T-helper 2 cell (primary cell): ENCODE measurements at regions not wholly inside any gene's neighbourhood (a gene's known extent, or its start where the extent isn't known, plus 50 kb on each side); places are given as distances from the start of the nearest gene placed in this dataset.

Source experiments
- DNase-seq, 5 experiments: peaks; one replicate each; pipeline versions ENCODE4 v3.0.0 to v3.0.0-alpha.2; 2012 to 2022

DNA sequence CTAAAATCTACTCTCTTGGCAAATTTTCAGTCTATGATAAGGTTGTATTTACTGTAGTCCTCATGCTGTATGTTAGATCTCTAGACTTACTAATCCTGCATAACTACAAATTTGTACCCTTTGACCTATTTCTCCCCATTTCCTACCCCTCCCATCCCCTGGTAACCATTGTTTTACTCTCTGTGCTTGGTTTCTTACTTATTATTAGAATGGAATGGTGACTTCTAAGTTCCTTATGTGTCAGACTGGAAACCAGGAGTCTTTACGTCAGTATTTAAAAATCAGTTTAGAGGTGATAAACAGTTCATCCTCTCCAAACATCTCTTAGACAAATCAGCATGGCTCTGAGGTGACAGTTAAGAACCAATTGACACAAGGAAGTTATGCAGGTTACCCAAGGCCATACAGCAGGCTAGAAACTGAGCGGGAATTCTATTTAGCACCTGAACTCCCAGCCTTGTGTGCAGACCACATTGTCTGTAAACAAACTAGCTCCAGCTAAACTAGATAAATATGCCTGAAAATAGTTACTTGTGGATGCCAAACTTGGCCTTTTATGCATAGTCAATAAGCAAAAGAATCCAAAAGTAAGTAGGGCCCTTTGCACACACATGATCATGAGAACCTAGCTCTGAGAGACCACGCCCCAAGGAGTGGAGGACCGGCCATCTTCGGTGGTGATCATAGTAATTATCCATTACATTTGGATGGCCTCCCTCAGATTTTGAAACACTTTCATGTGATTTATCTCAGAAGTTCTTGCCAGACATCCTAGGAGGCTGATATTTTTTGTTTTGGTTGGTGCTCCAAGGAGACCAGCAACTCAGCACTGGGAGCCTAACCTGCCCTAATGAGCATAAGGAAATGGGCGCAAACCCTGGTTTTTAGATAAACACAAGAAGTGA is 72.3 kb upstream of the BOC start:
- no peak for DNase-seq

DNA sequence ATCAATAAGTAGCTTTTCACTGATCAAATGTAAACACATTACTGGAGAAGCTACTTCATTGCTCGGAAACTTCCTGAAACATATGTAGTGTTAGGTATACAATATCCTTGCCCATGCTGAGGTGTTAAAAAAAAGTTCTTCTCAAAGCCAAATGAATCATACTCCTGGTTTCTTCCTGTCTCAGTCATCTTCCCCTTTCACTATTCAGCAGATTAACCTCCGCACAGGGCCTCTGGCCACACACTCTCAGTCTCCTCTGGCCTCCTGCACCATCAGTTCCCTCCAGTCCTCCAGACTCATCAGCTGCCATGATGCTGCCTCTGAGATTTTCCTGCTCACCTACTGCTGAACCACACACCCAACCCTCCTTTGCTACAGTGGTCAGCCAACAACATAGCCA is 70.5 kb upstream of the BOC start:
- DNase-seq = no peak

DNA sequence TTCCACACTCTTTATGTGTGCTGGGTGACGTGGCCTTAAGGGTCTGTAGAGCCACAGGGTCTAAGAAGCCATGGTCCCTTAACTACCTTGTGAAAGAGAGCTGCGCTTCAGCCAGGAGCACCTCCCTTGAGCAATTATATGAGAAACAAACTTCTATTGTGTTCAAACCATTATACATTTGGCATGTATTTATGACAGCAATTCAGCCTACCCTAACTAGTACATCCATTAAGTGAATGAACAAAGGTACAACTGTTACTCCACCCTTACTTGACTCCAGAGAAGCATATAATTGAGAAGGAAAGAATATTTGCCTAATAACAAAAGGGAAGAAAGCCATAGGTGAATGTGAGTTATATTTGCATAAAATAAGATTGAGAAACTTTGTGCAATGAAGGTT is 69.8 kb upstream of the BOC start:
- no peak for DNase-seq

DNA sequence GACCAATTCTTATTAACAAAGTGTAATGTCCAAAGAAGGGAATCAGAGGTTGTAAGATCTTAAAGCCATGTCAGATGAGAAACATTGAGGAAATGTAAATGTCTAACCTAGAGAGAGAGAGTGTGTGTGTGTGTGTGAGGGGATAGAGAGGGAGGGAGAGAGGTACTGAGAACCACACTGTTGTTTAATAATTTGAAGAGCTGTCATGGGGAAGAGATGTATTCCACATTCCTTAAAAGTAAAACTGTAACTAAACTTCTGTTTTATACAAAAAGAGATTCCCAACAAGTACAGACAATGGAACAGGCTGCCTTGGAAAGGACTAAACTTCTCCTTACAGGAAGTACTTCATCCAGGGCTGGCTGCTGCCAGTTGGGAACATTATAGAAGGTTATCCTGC is 68.9 kb upstream of the BOC start:
- DNase-seq = no peak

DNA sequence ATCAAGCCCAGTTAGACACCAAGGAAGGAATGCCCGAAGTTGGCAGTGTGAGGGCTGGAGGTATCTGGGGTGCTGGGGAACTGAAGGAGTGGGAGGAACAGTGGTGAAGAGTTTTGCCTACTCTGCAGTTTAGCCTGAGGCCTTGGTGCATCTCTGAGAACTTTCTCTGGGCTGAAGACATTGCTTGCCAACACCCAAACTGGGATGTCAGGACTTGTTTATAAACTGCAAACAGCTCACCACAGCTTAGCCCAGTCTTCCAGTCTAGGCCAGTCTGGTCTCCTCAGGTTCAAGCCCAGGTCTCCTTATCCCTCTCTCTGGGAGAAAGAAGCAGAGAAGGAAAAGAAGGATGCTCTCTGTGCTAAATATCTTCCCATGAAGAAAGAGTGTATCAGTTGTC is 68.0 kb upstream of the BOC start:
- no peak for DNase-seq

DNA sequence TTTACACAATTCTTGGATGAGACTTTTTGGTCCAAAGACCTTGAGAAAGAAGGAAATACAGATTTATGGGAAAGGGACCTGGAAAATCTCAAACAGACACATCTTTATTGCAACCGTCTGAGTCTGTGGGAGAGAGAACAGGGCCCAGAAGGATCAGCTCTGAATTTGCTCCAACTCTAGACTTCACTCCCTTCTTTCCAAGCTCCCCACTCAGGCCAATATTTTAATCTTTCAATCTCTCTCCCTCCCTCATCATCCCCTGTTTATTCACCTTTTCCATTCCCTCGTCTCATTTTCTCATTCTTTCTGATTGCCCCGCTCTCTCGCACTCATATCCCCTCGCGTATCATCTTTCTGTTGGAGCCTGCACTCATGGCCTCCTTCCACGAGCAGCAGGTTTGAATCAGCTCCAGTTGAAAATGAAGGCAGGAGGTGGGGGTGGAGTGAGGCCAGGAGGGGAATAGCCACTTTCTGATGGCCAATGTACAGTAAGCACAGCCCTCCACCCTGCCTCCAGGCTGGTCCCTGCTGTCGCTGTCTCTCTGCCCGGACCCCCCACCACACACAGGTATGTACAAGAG is 63.6 kb upstream of the BOC start:
- DNase-seq = no peak

DNA sequence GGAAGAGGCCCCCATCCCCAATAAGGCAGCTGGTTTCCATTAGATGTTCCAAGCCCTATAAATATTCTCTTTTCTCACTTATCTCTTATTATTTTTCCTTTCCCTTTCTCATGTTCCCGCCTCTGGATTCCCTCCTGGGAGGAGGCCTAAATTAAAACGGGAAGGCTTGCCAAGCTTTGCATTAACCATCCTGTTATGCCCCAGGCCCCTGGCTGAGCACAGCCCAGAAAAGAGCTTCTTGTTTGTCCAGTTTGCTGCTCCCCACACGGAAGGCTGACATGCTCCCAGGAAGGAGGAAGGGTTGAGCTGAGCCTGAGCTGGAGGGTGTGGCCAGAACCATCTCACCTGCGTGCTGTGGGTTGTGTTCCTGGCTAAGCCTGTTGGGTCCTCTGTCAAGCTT is 63.1 kb upstream of the BOC start:
- DNase-seq = no peak

DNA sequence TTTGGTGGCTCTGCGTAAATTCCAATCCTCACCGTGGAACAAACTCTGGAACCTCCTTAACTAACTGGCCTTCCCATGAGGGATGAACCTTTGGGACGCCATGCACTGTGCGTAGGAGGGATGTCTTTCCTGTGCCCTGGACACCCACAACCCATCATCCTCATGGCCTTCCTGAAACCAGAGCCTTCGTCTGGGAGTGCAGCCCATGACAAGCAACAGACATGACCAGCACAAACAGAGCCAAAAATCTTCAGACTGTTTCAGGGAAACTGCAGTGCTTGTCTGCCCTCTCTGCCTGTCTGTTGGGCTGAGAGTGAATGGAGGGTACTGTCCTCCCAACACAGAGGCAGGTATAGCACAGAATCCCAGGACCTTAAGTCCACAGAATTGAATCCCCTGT is 61.1 kb upstream of the BOC start:
- no peak for DNase-seq

DNA sequence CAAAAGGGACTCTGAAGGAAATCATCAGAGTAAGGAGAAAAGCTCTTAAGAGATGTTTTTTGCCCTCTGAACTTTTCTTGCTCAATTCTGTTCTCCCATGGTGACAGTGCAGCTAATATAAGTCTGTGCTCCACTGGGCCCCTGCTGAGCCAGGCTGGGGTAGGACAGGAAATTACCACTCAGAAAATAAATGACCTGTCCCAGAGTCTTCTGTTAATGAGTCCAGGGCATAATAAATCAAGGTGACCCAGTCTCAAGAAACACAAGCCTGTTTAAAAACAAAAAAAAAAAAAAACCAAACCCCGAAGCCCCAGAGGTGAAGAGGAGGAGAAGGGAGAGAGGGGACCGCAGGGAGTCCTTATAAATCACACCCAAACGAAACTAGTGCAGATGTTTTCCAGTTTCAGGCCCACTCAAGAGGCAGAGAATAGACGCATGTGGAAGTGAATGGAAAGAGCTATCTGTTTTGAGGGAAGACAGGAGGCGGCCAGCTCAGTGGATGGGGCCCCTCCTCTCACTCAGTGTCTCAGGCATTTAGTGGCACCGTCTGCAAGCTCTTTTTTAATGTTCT is 59.8 kb upstream of the BOC start:
- no peak for DNase-seq

DNA sequence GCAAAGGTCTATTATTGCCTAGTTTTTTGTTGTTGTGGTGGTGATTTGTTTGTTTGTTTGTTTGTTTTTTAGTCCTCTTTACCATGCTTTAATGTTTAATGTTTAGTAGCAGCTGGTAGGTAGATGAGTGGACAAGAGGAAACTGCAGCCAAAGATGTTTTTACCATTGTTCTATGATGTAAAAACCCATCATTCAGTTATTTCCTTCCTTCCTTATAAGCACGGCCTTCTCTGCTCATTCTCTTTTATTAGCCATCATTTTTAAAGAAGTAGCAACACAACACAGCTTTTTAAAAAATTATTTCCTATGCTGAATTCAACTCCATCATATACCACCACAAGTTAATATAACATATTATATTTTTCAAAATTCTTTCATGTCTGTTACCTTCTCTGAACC is 58.5 kb upstream of the BOC start:
- no peak for DNase-seq

DNA sequence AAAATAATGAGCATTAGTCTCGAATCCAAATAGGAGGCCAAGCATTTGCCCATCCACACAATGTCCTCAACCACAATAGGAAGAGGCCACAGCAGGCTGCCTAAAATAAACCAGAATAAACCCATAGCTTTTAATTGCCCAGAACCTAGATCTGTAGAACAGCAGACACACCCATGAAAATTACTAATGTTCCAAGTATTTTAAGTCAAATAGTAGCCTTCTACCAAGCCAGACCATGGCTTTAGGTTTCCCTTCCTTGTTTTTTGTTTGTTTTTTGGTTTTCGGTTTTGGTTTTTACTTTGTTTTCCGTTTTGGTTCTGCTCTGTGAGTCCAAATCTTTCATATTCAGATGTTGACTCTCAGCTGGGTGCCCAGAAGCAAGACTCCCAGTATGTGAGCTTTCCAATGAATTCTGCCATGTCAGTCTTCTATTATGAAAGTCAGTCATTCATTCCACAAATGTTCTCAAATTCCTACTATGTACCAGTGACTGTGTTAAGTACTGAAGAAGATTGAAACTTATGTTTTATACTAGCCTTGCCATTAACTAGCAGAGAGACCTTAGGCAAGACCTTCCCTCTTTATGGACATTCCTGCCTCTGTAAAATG is 57.8 kb upstream of the BOC start:
- no peak for DNase-seq

DNA sequence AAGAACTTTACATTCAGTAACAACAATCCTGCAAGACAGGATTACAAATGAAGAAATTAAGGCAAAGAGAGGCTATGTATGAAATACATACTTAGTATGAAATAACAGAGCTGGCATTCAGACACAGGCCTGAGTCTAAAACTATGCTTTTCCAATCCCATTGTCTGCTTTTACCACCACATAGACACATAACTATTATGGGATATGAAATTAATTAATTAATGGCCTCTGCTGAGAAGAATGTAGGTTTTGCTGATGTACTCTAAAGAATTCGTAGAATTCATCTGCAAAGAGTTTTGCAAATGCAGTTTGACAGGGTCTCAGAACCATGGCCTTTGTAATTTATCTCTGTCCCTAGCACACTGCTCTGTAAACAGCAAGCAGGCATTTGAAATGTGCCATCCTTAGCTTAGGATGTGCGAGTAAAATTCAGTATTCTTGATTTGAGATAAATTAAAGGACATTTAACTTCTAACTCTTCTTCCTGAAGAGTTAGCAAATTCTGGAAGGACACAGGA is 54.5 kb upstream of the BOC start:
- DNase-seq = no peak

DNA sequence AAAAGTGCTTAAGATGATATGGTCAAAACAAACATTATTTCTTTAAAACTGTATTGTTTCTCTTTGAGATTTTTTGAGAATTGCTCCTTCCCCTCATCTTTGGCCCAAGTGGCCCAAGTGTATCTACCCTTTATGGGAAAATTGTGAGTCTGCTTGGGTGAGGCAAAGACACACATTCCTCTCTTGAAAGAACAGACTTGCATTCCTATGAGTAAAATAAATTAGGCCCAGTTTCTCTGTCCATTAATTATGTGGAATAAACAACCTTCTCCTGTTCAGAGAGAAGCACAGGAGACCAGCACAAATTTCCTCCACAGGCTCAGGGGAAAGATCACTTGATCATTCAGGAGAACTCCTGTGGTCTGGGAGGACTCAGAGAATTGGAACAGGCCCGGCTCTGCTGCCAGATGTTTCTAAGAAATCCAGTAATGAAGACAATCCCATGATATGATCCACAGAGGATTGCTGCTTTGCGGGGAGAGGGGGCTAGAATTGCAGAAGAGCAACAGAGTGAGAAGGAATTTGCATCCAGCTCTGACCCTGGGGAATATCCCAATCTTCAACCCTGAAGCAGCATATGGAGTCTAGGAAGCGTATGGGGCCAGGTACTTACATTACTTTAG is 53.8 kb upstream of the BOC start:
- no peak for DNase-seq

DNA sequence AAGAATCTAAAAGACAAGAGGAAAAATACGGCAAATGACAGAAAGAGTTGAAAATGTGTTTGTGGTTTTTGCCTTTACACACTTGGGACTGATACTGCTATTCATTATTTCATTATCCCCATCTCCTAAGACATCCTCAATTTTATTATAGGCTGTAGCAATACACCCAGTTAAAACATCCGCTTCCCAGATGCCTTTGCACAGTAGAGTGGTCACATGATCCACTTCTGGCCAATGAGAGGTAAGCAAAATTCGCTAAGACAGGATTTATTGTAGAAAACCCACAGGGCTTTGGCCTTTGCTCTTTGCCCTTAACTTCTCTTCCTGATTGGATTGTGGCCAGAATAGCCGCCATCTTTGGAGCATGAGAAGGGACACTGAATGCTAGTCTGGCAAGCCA is 53.2 kb upstream of the BOC start:
- no peak for DNase-seq
